ENCODE measurements at regions not wholly inside any gene's neighbourhood (a gene's known extent, or its start where the extent isn't known, plus 50 kb on each side); places are given as distances from the start of the nearest gene placed in this dataset.

GRCh38 chr5:159631001-159631400 is 285.3 kb upstream of the ADRA1B start:
- in situ Hi-C loops (cut with MboI): no loop called here
- Histone ChIP-seq H2AFZ (ENCODE audit: control insufficient read depth, low read depth, low read length) (no peak overlapping the region), H3K36me3 (ENCODE audit: control insufficient read depth in 2 of 2, insufficient read depth in 2 of 2, low read length in 1 of 2) (no peaks in the 10 kb centered on the region), H3K27ac (ENCODE audit: control insufficient read depth, insufficient read depth) (no peak overlapping the region), H3K79me2 (ENCODE audit: control insufficient read depth, insufficient read depth, low read length) (no peaks in the 10 kb centered on the region), H3K27me3 (replicated peaks in 1 of 2; ENCODE audit: control insufficient read depth in 2 of 2, insufficient read depth in 2 of 2, low read length in 1 of 2) (0 out of 4 replicates have a peak, but pooled peaks cover 0 to 2% of the 10 kb centered on the region in 2 experiments), H3K9ac (ENCODE audit: control insufficient read depth, insufficient read depth, low read length) (no peak overlapping the region), H4K20me1 (ENCODE audit: control insufficient read depth, insufficient read depth) (no peaks in the 10 kb centered on the region), H3K4me2 (ENCODE audit: control insufficient read depth, insufficient read depth) (no peak overlapping the region), H3K9me3 (replicated peaks; ENCODE audit: control insufficient read depth, insufficient read depth, low read length) (no peaks in the 10 kb centered on the region; the same call in 2 of the 3 replicates), H3K4me1 (ENCODE audit: control insufficient read depth, insufficient read depth, low read length) (no peaks in the 10 kb centered on the region), H3K4me3 (no peak overlapping the region)
- CTCF ChIA-PET: no interaction called here
- SMC1A ChIA-PET (ENCODE audit: uncharacterized antibody, unreplicated experiment): interaction anchor here (0.6 kb wide), 1 partner anchor 327 kb away, joined by 3 read pairs; no protein-coding TSS in a partner anchor
- DNase-seq (ENCODE audit: low read depth, low spot score): no peak
- RAD21 ChIA-PET (ENCODE audit: unreplicated experiment): interaction anchor here (0.7 kb wide), 1 partner anchor 1228 kb away, joined by 3 read pairs; no protein-coding TSS in a partner anchor
- FAIRE-seq: no peak
- intact Hi-C loops (cut with micrococcal nuclease; ENCODE audit: unreplicated experiment): no loop called here
- POLR2A ChIA-PET: no interaction called here
- WGBS (ENCODE audit: insufficient coverage, insufficient replicate concordance, low lambda C conversion rate, missing lambda C conversion rate): 48% methylated on average over 3 of the region's 3 CpGs
- no TSS peak for BruUV-seq (replicated peaks)
- no peak for ATAC-seq
- no peak for TF ChIP-seq STAT1 (conservative IDR thresholded peaks at IDR 0.05)
- TF ChIP-seq SMC3 (IDR thresholded peaks at IDR 0.05; ENCODE audit: borderline replicate concordance, low read length): no peak
- TF ChIP-seq E2F4 (IDR thresholded peaks at IDR 0.05; ENCODE audit: low read depth, low read length): no peak
- TF ChIP-seq ZNF687 (IDR thresholded peaks at IDR 0.05): no peak
- no peak for TF ChIP-seq SIX5 (IDR thresholded peaks at IDR 0.05; ENCODE audit: low read depth, low read length, severe bottlenecking)
- TF ChIP-seq PKNOX1 (IDR thresholded peaks at IDR 0.05): no peak
- no peak for TF ChIP-seq NFXL1 (IDR thresholded peaks at IDR 0.05; ENCODE audit: borderline replicate concordance)
- no peak for TF ChIP-seq SKIL (IDR thresholded peaks at IDR 0.05; ENCODE audit: low read depth, poor library complexity, severe bottlenecking)
- no peak for TF ChIP-seq NR2C1 (IDR thresholded peaks at IDR 0.05)
- no peak for TF ChIP-seq BACH1 (IDR thresholded peaks at IDR 0.05; ENCODE audit: borderline replicate concordance)
- no peak for TF ChIP-seq RUNX3 (IDR thresholded peaks at IDR 0.05; ENCODE audit: low read length)
- no peak for TF ChIP-seq TCF7 (IDR thresholded peaks at IDR 0.05; ENCODE audit: borderline replicate concordance)
- TF ChIP-seq, protein P1, sequence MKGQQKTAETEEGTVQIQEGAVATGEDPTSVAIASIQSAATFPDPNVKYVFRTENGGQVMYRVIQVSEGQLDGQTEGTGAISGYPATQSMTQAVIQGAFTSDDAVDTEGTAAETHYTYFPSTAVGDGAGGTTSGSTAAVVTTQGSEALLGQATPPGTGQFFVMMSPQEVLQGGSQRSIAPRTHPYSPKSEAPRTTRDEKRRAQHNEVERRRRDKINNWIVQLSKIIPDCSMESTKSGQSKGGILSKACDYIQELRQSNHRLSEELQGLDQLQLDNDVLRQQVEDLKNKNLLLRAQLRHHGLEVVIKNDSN (IDR thresholded peaks at IDR 0.05; ENCODE audit: borderline replicate concordance, extremely low read length, insufficient read depth, low read depth, low read length): no peak
- no peak for TF ChIP-seq SMARCA5 (IDR thresholded peaks at IDR 0.05)

All from GM12878 (cell line).